ENCODE measurements at regions not wholly inside any gene's neighbourhood (a gene's known extent, or its start where the extent isn't known, plus 50 kb on each side); places are given as distances from the start of the nearest gene placed in this dataset.

DNA sequence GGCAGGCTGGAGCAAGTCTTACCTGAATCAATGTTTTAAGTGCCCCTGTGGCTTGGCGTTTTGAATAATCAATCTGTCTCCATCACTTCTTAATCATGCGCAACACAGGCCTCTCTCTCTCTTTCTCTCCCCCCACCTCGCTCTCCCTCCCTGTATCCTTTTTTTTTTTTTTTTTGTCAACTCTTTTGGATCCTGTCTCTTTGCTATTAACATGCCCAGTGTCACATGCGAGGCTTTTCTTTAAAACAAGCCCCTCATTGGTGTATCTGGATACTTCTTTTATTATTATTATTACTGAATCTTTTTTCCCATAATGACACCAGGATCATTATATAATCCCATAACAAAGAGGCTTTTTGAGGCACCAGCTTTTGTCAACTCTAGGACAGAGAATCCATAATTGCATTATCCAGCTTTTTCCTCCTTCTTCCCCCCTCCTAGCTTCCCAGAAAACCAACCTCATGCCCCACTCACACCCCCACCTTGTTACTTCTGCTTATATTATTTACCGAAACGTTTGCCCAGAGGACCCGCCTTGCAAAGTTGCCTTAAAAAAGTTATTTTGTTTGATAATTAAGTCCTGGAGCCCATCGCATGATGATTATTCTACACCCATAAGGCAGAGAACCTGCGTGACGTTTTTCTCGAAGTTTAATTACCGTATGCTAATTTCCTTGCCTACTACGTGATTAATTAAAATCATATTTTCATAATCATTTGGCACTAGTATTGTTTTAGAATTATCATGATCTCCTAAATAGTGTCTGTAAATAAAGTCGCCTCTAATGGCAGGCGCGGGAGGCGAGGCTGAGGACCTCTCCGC is 148.1 kb upstream of the ZNF536 start:
- TF ChIP-seq, protein P1, sequence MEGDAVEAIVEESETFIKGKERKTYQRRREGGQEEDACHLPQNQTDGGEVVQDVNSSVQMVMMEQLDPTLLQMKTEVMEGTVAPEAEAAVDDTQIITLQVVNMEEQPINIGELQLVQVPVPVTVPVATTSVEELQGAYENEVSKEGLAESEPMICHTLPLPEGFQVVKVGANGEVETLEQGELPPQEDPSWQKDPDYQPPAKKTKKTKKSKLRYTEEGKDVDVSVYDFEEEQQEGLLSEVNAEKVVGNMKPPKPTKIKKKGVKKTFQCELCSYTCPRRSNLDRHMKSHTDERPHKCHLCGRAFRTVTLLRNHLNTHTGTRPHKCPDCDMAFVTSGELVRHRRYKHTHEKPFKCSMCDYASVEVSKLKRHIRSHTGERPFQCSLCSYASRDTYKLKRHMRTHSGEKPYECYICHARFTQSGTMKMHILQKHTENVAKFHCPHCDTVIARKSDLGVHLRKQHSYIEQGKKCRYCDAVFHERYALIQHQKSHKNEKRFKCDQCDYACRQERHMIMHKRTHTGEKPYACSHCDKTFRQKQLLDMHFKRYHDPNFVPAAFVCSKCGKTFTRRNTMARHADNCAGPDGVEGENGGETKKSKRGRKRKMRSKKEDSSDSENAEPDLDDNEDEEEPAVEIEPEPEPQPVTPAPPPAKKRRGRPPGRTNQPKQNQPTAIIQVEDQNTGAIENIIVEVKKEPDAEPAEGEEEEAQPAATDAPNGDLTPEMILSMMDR (IDR thresholded peaks at IDR 0.05; ENCODE audit: insufficient read depth, low read depth, low read length, missing control alignments) = no peak
- no peak overlapping the region for H3K4me3 ChIP-seq (ENCODE audit: low read depth, low read length)
- no peak for DNase-seq (ENCODE audit: low read depth)

DNA sequence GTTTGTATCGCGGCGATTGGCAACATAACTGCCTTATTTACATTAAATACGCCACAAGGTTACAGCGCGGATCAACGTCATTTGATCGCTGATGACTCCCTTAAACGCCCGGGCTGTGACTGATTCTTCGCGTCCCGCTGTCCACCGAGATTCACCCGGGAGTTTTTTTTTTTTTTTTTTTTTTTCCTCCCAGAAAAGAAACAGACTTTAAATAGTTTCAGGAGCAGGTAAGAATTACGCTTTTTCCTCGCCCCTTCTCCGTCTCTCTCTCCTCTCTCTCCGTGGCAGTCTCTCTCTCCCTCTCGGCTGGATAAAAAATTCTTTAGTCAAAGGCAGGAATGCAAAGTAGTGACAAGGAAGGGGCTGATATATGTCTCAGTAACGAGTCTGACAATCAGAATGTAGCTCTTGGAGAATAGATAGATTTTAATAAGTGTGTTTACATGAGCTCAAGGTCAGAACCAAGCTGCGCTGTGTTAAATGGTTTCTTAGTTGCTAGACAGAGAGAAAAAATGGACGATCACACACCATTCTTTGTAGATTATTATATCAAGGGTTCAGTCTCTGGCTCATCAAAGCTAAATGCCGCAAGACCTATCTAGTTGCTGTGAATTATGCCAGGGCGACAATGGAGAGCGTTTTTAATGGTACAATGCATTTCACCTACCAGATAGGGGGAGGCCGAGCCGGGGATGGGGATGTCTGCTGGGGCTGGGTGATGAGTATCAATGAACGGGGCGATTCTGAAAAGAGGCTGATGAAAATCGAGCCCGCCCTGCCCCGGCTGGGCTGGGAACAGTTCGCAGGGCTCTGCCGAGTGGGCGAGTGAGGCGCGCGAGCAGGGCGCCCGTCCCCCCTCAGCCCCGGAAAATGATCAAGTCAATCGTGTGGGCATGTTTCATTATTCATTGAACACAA is 147.2 kb upstream of the ZNF536 start:
- TF ChIP-seq, protein P1 (IDR thresholded peaks at IDR 0.05; ENCODE audit: insufficient read depth, low read depth, low read length, missing control alignments) = no peak
- no peak for DNase-seq (ENCODE audit: low read depth)
- H3K4me3 ChIP-seq (ENCODE audit: low read depth, low read length) = no peak overlapping the region

DNA sequence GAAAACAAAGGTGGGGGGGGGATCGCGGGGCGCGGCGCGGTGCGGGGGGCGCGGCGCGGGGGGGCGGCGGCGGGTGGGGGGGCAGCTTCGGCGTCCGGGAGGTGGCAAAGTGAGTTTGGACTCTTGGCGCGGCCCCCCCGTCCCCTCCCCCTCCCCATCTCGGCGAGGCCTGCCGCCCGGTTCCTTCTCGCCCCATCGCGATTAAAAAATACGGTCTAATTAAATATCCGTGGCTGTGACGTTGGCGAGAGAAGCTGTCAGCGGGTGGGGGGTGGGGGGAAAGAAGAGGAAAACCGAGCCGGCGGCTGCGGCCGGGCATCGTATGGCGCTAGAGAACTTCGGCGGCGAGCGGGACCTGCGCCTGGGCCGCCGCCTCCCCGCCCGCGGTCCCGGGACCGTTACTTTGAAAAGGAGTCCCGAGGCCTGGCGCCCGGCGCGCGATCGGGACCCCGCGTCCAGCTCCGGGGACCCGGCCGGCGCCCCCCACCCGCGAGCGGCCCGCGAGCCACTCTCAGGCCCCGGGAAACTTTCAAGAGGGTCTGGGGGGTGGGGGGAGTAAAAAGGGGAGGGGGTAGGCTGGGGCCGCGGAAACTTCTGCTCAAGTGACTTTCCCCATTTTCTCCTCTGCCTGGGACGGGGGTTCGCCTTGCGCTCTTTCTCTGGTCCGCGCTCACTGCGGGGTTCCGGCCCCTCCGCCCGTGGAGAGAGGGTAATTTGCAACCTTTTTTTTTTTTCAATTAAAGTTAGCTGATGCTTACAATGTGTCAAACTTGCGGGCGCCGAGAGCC is 146.3 kb upstream of the ZNF536 start:
- no peak overlapping the region for H3K4me3 ChIP-seq (ENCODE audit: low read depth, low read length)
- no peak for DNase-seq (ENCODE audit: low read depth)
- TF ChIP-seq, protein P1 (IDR thresholded peaks at IDR 0.05; ENCODE audit: insufficient read depth, low read depth, low read length, missing control alignments) = no peak

DNA sequence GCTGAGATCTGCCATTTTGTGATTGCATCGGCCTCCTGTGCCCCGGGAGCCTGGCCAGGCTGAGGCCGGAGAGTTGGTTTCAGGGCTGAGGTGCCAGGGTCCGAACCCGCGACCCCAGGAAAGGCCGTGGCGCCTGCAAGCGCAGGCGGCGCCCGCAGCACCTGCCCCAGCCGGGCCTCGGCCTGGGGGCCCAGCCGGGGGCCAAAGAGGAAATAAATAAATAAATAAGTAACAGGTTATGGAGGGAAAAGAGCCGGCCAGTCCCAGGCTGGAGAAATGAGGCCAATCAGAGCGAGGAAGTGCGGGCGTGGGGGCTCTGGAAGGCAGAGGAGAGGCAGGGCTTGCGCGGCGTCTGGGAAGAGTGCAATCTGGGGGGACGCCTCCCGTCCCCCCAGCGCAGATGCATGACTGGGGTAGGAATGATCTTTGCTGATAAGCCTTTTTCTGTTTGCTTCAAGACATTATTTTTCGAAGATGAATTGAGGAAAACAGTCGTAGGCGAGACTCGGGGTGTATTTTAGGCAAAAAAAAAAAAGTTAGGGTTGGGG is 145.6 kb upstream of the ZNF536 start:
- TF ChIP-seq, protein P1 (IDR thresholded peaks at IDR 0.05; ENCODE audit: insufficient read depth, low read depth, low read length, missing control alignments) = no peak
- no peak for DNase-seq (ENCODE audit: low read depth)
- H3K4me3 ChIP-seq (ENCODE audit: low read depth, low read length) = no peak overlapping the region

DNA sequence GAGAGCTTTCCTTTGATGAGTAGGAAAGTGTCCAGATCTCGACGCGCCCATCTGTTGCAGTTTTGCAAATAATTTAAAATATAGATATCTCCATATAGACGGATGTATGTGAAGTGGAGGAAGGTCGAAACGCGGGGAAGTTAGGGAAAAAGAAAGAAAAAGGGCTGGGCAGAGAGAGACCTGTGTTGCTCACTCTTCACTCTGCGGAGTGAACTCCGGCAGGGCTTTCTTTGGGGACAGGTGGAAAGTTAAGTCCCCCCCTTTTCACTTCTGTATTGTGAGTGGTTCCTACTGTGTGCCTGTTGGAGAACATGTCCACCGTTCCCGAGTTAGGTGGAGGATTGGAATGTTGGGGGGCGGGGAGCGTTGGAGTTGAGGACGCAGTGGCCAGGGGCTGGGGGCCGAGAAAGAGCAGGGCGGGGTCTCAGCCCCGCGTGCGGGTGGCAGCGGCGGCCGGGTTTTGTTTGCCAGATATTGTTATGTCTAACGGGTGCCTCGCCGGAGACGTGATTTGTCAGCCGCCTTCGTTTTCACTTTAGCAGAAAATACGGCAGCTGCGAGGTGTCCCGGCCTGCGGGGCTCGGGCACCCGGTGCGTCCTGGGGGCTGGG is 145.1 kb upstream of the ZNF536 start:
- DNase-seq (ENCODE audit: low read depth) = no peak
- H3K4me3 ChIP-seq (ENCODE audit: low read depth, low read length) = peak overlapping the region; percentile 43
- TF ChIP-seq, protein P1 (IDR thresholded peaks at IDR 0.05; ENCODE audit: insufficient read depth, low read depth, low read length, missing control alignments) = no peak

DNA sequence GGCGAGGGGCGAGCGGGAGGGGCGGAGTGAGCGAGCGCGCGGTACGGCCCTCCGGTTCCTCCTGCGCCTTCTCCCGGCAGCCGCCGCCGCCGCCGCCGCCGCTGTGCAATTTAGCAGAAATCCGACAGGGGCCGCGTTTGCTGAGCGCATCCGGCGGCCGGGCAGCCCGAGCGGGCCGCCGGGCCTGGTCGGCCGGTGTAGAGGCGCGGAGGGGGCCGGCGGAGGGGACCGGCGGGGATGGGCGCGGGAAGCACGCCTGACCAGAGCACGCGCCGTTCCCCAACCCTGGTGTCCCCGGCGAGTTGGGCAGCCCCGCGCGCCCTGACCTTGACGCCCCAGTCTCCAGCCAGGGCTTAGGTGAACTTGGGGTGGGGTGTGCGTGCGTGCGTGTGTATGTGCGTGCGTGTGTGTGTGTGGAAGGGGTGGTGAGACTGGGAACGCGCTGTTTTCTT is 144.5 kb upstream of the ZNF536 start:
- DNase-seq (ENCODE audit: low read depth) = peak; percentile 71
- H3K4me3 ChIP-seq (ENCODE audit: low read depth, low read length) = peak overlapping the region; percentile 43; the same call in 1 of the 2 replicates
- TF ChIP-seq, protein P1 (IDR thresholded peaks at IDR 0.05; ENCODE audit: insufficient read depth, low read depth, low read length, missing control alignments) = peak; percentile 44
